ENCODE measurements at regions not wholly inside any gene's neighbourhood (a gene's known extent, or its start where the extent isn't known, plus 50 kb on each side); places are given as distances from the start of the nearest gene placed in this dataset.
"Not testable (repeated sequence)": the region's sequence is repeated elsewhere in the genome, so short reads cannot be mapped to it uniquely, and the experiment has no call there.

GRCh38 chr17:16830770-16831169 lies 140.7 kb downstream of the CCDC144A start:
- H3K4me3 Mint-ChIP-seq; H3K27me3 Mint-ChIP-seq; ATAC-seq; DNase-seq; H3K27ac Mint-ChIP-seq; H3K36me3 Mint-ChIP-seq (ENCODE audit: low read depth); H3K9me3 ChIP-seq (ENCODE audit: control insufficient read depth, low read length, poor library complexity, severe bottlenecking); H3K4me1 Mint-ChIP-seq: not testable (repeated sequence)

- not testable (repeated sequence) for H3K9me3 ChIP-seq (ENCODE audit: control insufficient read depth, low read length, poor library complexity, severe bottlenecking); H3K4me3 Mint-ChIP-seq; H3K36me3 Mint-ChIP-seq (ENCODE audit: low read depth); DNase-seq; H3K27ac Mint-ChIP-seq; H3K4me1 Mint-ChIP-seq; ATAC-seq; H3K27me3 Mint-ChIP-seq
These were observed 140.2 kb downstream of the CCDC144A start for GRCh38 chr17:16830219-16830618.

Data from T-helper 17 cell (primary cell).